Adipocyte (in vitro differentiated cells): ENCODE measurements at regions not wholly inside any gene's neighbourhood (a gene's known extent, or its start where the extent isn't known, plus 50 kb on each side); places are given as distances from the start of the nearest gene placed in this dataset.

Experiments
- DNase-seq: peaks from one replicate; pipeline ENCODE4 v3.0.0-alpha.2; 2015; ENCODE audit warnings: low read depth
- H3K27me3 ChIP-seq: replicated peaks from 2 replicates; pipeline ENCODE4 v1.7.0; 2013; ENCODE audit warnings: mild to moderate bottlenecking, low read length, moderate library complexity; ENCODE audit not compliant: control insufficient read depth, insufficient read depth
- H3K36me3 ChIP-seq: 2 replicates; pipeline ENCODE4 v1.7.0; 2013; ENCODE audit warnings: low read length, mild to moderate bottlenecking, moderate library complexity; ENCODE audit not compliant: control insufficient read depth, insufficient read depth, severe bottlenecking
- H3K4me1 ChIP-seq: 2 replicates; pipeline ENCODE4 v1.7.0; 2013; ENCODE audit warnings: mild to moderate bottlenecking, low read length, moderate library complexity; ENCODE audit not compliant: control insufficient read depth, insufficient read depth
- H3K4me3 ChIP-seq: 2 replicates; pipeline ENCODE4 v1.7.0; 2013; ENCODE audit warnings: mild to moderate bottlenecking, low read length, moderate library complexity
- H3K9ac ChIP-seq: 2 replicates; pipeline ENCODE4 v1.7.0; 2013; ENCODE audit warnings: mild to moderate bottlenecking, low read length, moderate library complexity
- H3K9me3 ChIP-seq: 2 replicates; pipeline ENCODE4 v1.7.0; 2013; ENCODE audit warnings: mild to moderate bottlenecking, low read length, moderate library complexity; ENCODE audit not compliant: control insufficient read depth

GRCh38 chr22:27127911-27128310, 470.5 kb downstream of the MIAT start:
- DNase-seq: no peak
- no peak overlapping the region for H3K9ac ChIP-seq
- no peaks in the 10 kb centered on the region for H3K36me3 ChIP-seq
- H3K4me1 ChIP-seq: peaks cover 18% of the 10 kb centered on the region
- H3K27me3 ChIP-seq: no peaks in the 10 kb centered on the region
- H3K9me3 ChIP-seq: no peaks in the 10 kb centered on the region
- H3K4me3 ChIP-seq: no peak overlapping the region

GRCh38 chr22:27128461-27129085, 471.2 kb downstream of the MIAT start:
- Histone ChIP-seq H3K9me3 (no peaks in the 10 kb centered on the region), H3K36me3 (no peaks in the 10 kb centered on the region), H3K4me3 (no peak overlapping the region), H3K9ac (no peak overlapping the region), H3K4me1 (peaks cover 18% of the 10 kb centered on the region), H3K27me3 (no peaks in the 10 kb centered on the region)
- no peak for DNase-seq

GRCh38 chr22:27129266-27129665, 471.9 kb downstream of the MIAT start:
- Histone ChIP-seq H3K4me1 (peaks cover 22% of the 10 kb centered on the region), H3K4me3 (no peak overlapping the region), H3K36me3 (no peaks in the 10 kb centered on the region), H3K9me3 (no peaks in the 10 kb centered on the region), H3K9ac (no peak overlapping the region), H3K27me3 (no peaks in the 10 kb centered on the region)
- DNase-seq: peak; percentile 68

GRCh38 chr22:27130906-27131305, 473.5 kb downstream of the MIAT start:
- Histone ChIP-seq H3K9ac (no peak overlapping the region), H3K36me3 (no peaks in the 10 kb centered on the region), H3K9me3 (peaks cover under 1% of the 10 kb centered on the region), H3K27me3 (no peaks in the 10 kb centered on the region), H3K4me3 (no peak overlapping the region), H3K4me1 (peaks cover 26% of the 10 kb centered on the region)
- DNase-seq: no peak

- H3K27me3 ChIP-seq: no peaks in the 10 kb centered on the region
- no peak for DNase-seq
- no peaks in the 10 kb centered on the region for H3K36me3 ChIP-seq
- peaks cover 26% of the 10 kb centered on the region for H3K4me1 ChIP-seq
- H3K4me3 ChIP-seq: no peak overlapping the region
- H3K9ac ChIP-seq: no peak overlapping the region
- H3K9me3 ChIP-seq: peaks cover 5% of the 10 kb centered on the region
Measured at GRCh38 chr22:27131346-27131745, 474.0 kb downstream of the MIAT start.

- no peak overlapping the region for H3K9ac ChIP-seq
- DNase-seq: no peak
- no peaks in the 10 kb centered on the region for H3K36me3 ChIP-seq
- peaks cover 10% of the 10 kb centered on the region for H3K27me3 ChIP-seq
- H3K4me1 ChIP-seq: peaks cover 26% of the 10 kb centered on the region
- H3K9me3 ChIP-seq: peaks cover 16% of the 10 kb centered on the region
- no peak overlapping the region for H3K4me3 ChIP-seq
Measured at GRCh38 chr22:27132400-27132799, 475.0 kb downstream of the MIAT start.

GRCh38 chr22:27133019-27133431, 475.6 kb downstream of the MIAT start:
- peaks cover 14% of the 10 kb centered on the region for H3K27me3 ChIP-seq
- no peaks in the 10 kb centered on the region for H3K36me3 ChIP-seq
- H3K9ac ChIP-seq: no peak overlapping the region
- no peak for DNase-seq
- H3K4me3 ChIP-seq: no peak overlapping the region
- H3K4me1 ChIP-seq: peaks cover 26% of the 10 kb centered on the region
- peaks cover 16% of the 10 kb centered on the region for H3K9me3 ChIP-seq

GRCh38 chr22:27133681-27134314, 476.4 kb downstream of the MIAT start:
- no peak for DNase-seq
- H3K9me3 ChIP-seq: peaks cover 16% of the 10 kb centered on the region
- no peaks in the 10 kb centered on the region for H3K36me3 ChIP-seq
- peaks cover 14% of the 10 kb centered on the region for H3K27me3 ChIP-seq
- H3K4me3 ChIP-seq: no peak overlapping the region
- peak overlapping the region; percentile 7 for H3K9ac ChIP-seq
- peaks cover 22% of the 10 kb centered on the region for H3K4me1 ChIP-seq

- H3K4me3 ChIP-seq: no peak overlapping the region
- peak; percentile 79 for DNase-seq
- peaks cover 14% of the 10 kb centered on the region for H3K27me3 ChIP-seq
- H3K9me3 ChIP-seq: peaks cover 16% of the 10 kb centered on the region
- peak overlapping the region; percentile 7 for H3K9ac ChIP-seq
- H3K36me3 ChIP-seq: no peaks in the 10 kb centered on the region
- H3K4me1 ChIP-seq: peaks cover 16% of the 10 kb centered on the region
Measured at GRCh38 chr22:27134315-27134701, 476.9 kb downstream of the MIAT start.

GRCh38 chr22:27135031-27135981, 477.9 kb downstream of the MIAT start:
- Histone ChIP-seq H3K27me3 (peaks cover 14% of the 10 kb centered on the region), H3K9ac (peak overlapping the region; percentile 38), H3K4me1 (peaks cover 17% of the 10 kb centered on the region), H3K36me3 (no peaks in the 10 kb centered on the region), H3K4me3 (no peak overlapping the region), H3K9me3 (peaks cover 16% of the 10 kb centered on the region)
- DNase-seq: no peak

- Histone ChIP-seq H3K27me3 (peaks cover 17% of the 10 kb centered on the region), H3K4me1 (peaks cover 17% of the 10 kb centered on the region), H3K9ac (no peak overlapping the region), H3K9me3 (peaks cover 16% of the 10 kb centered on the region), H3K4me3 (no peak overlapping the region), H3K36me3 (no peaks in the 10 kb centered on the region)
- no peak for DNase-seq
Measured at GRCh38 chr22:27136596-27136995, 479.2 kb downstream of the MIAT start.
